Sigmoid colon (tissue), 6 donors: ENCODE measurements at regions not wholly inside any gene's neighbourhood (a gene's known extent, or its start where the extent isn't known, plus 50 kb on each side); places are given as distances from the start of the nearest gene placed in this dataset.

Source experiments
- DNase-seq: peaks from one replicate; pipeline ENCODE4 v3.0.0-alpha.2; 2019
- H3K27ac ChIP-seq, 4 donors: fragments of 200-600 bp; sonication (generic); one replicate each; pipeline ENCODE4 v1.5.1; 2016 to 2019; ENCODE audit warnings: mild to moderate bottlenecking in 1 of 4
- H3K27me3 ChIP-seq, 3 donors: fragments of 200-600 bp; sonication (generic); one replicate each; pipeline ENCODE4 v1.5.1; 2019; ENCODE audit warnings: mild to moderate bottlenecking in 1 of 3
- H3K36me3 ChIP-seq, 4 donors: fragments of 200-600 bp; sonication (generic); one replicate each; pipeline ENCODE4 v1.5.1; 2016 to 2019
- H3K4me1 ChIP-seq, 4 donors: fragments of 200-600 bp; sonication (generic); one replicate each; pipeline ENCODE4 v1.5.1; 2017 to 2019
- H3K4me3 ChIP-seq, 4 donors: fragments of 200-600 bp; sonication (generic); one replicate each; pipeline ENCODE4 v1.5.1; 2017 to 2019; ENCODE audit warnings: mild to moderate bottlenecking in 2 of 4, moderate library complexity in 1 of 4
- H3K9me3 ChIP-seq, 4 donors: fragments of 200-600 bp in 3 of 4; sonication (generic) in 3 of 4; one replicate each; pipeline versions ENCODE4 v1.5.1 to v1.6.1; 2013 to 2019
- EP300 ChIP-seq, 4 donors: sonication (generic); formaldehyde crosslinking; IDR thresholded peaks; one replicate each; pipeline ENCODE4 v1.6.1; 2017; ENCODE audit warnings: antibody characterized with exemption in 4 of 4
- POLR2A ChIP-seq, 2 donors: fragments of 450-650 bp; IDR thresholded peaks; one replicate each; pipeline ENCODE4 v1.6.1; 2016; ENCODE audit warnings: antibody characterized with exemption in 2 of 2, mild to moderate bottlenecking in 2 of 2, moderate library complexity in 2 of 2
- POLR2AphosphoS5 ChIP-seq, 4 donors: sonication (generic); formaldehyde crosslinking; IDR thresholded peaks; one replicate each; pipeline ENCODE4 v1.6.1; 2017; ENCODE audit warnings: antibody characterized with exemption in 4 of 4
- WGBS, 2 donors: extraction: QIAGEN DNeasy Blood & Tissue Kit; methylation state at CpG; one replicate each; pipeline ENCODE4 v1.1.7; 2013; 5-methylcytosine and 5-hydroxymethylcytosine counted together
- intact Hi-C: fragments of 100-400 bp; cut with DNase I; formaldehyde crosslinking; loops from one replicate; pipeline ENCODE4 v1.15.1; 2023
- TF ChIP-seq, protein P1 (sequence below), 4 experiments: fragments of 450-650 bp in 3 of 4; fragments of 200-600 bp in 1 of 4; IDR thresholded peaks; one replicate each; pipeline ENCODE4 v1.5.1; 2016 to 2019; ENCODE audit warnings: antibody characterized with exemption in 4 of 4, mild to moderate bottlenecking in 3 of 4, moderate library complexity in 2 of 4
- donor health status: healthy with polysubstance abuse.
- donor health status: healthy.

DNA sequence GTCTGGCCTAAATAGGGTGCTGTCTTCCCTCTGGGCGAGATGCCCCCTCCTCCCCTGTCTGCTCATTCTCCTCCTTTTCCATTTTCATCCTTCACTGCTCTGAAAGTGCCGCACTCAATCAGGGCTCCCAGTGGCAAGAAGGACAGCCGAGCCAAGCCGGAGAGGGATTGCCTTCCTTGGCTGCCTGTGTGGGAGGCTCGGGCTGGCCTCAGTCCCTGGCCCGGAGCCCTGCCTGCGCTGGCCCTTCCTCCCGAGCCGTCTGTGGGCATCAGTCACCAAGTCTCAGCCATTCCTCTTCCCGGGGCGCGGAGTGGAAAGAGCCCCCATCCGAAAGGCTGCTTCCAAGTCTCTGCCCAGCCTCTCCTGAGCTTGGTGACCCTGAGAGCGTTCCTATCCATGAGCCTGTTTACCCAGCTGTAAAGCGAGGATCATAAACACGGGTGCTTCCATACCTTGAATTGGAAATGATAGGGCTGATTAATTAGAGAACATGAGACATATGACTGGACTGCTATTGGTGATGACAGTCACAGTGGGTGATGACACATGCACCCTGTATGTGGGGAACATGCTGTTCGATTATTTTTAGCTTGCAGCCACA is 59.1 kb upstream of the TLE3 start:
- Histone ChIP-seq H3K9me3 (no peaks in the 10 kb centered on the region), H3K27me3 (no peaks in the 10 kb centered on the region), H3K36me3 (no peaks in the 10 kb centered on the region), H3K4me1 (peaks cover 0 to 84% (median 68%) of the 10 kb centered on the region in 4 donors), H3K4me3 (no peak overlapping the region), H3K27ac (peak overlapping the region in 3 of 4 donors; percentile 80 to 87 (median 86))
- peak; percentile 86 for DNase-seq
- WGBS, 2 donors, result 36 to 72% methylated on average over 17 of the region's 17 CpGs
- intact Hi-C loops, result no loop called here
- TF ChIP-seq EP300 (IDR thresholded peaks at IDR 0.05) (peak in 1 of 4 donors; percentile 41), POLR2AphosphoS5 (IDR thresholded peaks at IDR 0.05) (peak in 2 of 4 donors; percentile 47 to 54), POLR2A (IDR thresholded peaks at IDR 0.05) (no peak)
- TF ChIP-seq, protein P1, sequence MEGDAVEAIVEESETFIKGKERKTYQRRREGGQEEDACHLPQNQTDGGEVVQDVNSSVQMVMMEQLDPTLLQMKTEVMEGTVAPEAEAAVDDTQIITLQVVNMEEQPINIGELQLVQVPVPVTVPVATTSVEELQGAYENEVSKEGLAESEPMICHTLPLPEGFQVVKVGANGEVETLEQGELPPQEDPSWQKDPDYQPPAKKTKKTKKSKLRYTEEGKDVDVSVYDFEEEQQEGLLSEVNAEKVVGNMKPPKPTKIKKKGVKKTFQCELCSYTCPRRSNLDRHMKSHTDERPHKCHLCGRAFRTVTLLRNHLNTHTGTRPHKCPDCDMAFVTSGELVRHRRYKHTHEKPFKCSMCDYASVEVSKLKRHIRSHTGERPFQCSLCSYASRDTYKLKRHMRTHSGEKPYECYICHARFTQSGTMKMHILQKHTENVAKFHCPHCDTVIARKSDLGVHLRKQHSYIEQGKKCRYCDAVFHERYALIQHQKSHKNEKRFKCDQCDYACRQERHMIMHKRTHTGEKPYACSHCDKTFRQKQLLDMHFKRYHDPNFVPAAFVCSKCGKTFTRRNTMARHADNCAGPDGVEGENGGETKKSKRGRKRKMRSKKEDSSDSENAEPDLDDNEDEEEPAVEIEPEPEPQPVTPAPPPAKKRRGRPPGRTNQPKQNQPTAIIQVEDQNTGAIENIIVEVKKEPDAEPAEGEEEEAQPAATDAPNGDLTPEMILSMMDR (IDR thresholded peaks at IDR 0.05), result no peak

DNA sequence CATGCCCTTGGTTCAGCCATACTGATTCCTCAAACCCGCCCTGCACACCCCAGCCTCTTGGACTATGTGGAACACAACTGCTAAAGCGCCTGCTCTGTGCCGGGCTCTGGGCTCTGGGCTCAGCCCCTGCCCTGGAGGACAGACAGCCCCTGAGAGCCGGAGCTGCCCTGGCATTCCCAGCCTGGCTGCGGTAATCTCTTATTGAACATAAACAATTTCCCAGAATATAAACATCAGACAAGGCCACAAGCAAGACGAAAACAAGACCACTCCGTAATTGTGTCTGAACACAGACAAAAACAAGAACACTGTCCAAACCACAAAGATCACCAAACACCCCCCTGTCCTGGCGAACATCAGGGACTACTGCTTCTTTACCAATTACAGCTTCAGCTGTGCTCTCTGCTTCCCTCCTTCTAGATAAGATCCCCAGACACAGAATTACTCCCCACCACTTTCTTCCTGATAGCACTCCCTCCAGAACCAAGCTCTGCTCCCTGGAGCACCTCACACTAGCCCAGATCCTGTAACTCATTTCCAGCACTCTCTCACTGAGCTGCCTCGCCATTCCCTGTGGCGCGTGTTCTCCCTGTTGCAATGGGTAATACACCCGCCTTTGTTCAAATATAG is 57.1 kb upstream of the TLE3 start:
- H3K27ac ChIP-seq, result peak overlapping the region in 3 of 4 donors; percentile 80 to 87 (median 86)
- peaks cover 0 to 79% (median 57%) of the 10 kb centered on the region in 4 donors for H3K4me1 ChIP-seq
- no peaks in the 10 kb centered on the region for H3K9me3 ChIP-seq
- no peak overlapping the region for H3K4me3 ChIP-seq
- peak; percentile 80 for DNase-seq
- H3K27me3 ChIP-seq, result no peaks in the 10 kb centered on the region
- intact Hi-C loops, result loop anchor here (2.0 to 5.0 kb wide), 4 partner anchors 52 to 182 kb away; no protein-coding TSS in a partner anchor
- TF ChIP-seq POLR2A (IDR thresholded peaks at IDR 0.05) (no peak), POLR2AphosphoS5 (IDR thresholded peaks at IDR 0.05) (peak in 3 of 4 donors; percentile 36 to 67 (median 65)), EP300 (IDR thresholded peaks at IDR 0.05) (no peak)
- TF ChIP-seq, protein P1 (IDR thresholded peaks at IDR 0.05), result no peak
- 75 to 84% methylated on average over 12 of the region's 12 CpGs for WGBS, 2 donors
- no peaks in the 10 kb centered on the region for H3K36me3 ChIP-seq

DNA sequence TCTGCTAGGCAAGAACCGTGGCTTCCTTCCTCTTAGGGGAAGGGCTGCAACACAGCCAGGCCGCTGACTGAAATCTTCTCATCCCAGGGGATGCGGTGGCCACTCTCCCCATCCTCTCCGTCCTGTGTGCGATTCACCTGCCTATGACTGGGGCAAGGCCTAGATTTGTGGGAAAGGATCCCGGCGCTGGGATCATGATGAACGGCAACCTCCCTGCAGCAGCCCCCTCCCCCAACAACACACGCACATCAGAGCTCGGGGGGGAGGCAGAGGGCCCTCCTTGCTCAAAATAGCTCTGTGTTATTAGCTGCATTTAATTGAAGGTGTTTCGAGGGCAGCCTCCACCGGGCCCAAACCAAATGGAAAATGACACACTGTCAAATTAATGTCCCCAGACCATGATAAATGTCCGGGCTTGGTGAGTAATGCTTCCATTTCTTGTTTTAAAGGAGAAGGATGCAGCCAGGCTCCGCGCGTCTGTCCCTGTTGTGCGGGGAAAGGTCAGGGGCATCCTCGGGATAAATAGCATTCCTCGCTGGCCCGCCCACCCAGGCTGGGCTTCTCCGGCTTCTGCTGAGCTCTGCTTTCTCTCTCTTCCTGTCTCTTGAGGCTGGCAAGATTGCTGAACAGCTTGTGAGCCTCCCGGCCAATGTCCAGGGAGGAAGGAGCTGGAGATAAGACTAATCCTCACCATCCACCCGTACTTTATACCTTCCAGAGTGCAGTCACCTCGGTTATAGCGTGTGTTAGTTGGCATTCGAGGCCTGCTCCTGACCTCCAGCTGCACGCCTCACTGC is 56.4 kb upstream of the TLE3 start:
- no peak for DNase-seq
- Histone ChIP-seq H3K27me3 (no peaks in the 10 kb centered on the region), H3K9me3 (no peaks in the 10 kb centered on the region), H3K4me1 (peaks cover 0 to 82% (median 56%) of the 10 kb centered on the region in 4 donors), H3K4me3 (no peak overlapping the region), H3K27ac (peak overlapping the region in 3 of 4 donors; percentile 80 to 87 (median 86)), H3K36me3 (no peaks in the 10 kb centered on the region)
- intact Hi-C loops, result loop anchor here (2.0 to 5.0 kb wide), 5 partner anchors 51 to 183 kb away; partner anchors contain the start of gene TLE3
- WGBS, 2 donors, result 72 to 74% methylated on average over 27 of the region's 27 CpGs
- TF ChIP-seq, protein P1 (IDR thresholded peaks at IDR 0.05), result no peak
- peak in 1 of 4 donors; percentile 14 for TF ChIP-seq EP300 (IDR thresholded peaks at IDR 0.05)
- TF ChIP-seq POLR2A (IDR thresholded peaks at IDR 0.05), result no peak
- peak in 3 of 4 donors; percentile 11 to 37 (median 29) for TF ChIP-seq POLR2AphosphoS5 (IDR thresholded peaks at IDR 0.05)

DNA sequence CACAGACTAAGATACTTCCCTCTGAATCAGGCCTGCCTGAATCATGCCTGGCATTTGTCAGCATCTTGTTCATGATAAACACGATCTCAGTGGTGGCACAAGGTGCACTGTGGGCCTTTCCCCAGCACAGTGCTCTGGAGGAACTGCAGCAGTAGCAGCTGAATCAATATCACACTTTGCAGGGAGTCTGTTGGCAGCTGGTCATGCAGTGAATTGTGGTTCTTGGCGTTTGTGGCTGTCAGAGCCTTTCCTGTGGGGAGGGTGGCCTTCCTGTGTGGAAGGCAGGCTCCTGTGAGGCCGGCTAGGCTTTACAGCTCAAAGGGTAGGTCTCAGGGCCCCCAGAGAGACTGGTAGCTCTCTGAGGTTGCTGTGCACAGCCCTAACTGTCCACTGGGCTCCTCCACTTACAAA is 54.4 kb upstream of the TLE3 start:
- TF ChIP-seq, protein P1 (IDR thresholded peaks at IDR 0.05), result no peak
- peak in 3 of 4 donors; percentile 59 to 77 (median 77) for TF ChIP-seq POLR2AphosphoS5 (IDR thresholded peaks at IDR 0.05)
- intact Hi-C loops, result loop anchor here (2.0 to 5.0 kb wide), 4 partner anchors 55 to 185 kb away; partner anchors contain the start of gene TLE3
- H3K27me3 ChIP-seq, result no peaks in the 10 kb centered on the region
- H3K36me3 ChIP-seq, result no peaks in the 10 kb centered on the region
- H3K4me3 ChIP-seq, result no peak overlapping the region
- peak overlapping the region in 3 of 4 donors; percentile 80 to 87 (median 86) for H3K27ac ChIP-seq
- WGBS, 2 donors, result 15 to 22% methylated on average over 3 of the region's 3 CpGs
- peak; percentile 76 for DNase-seq
- peaks cover 0 to 86% (median 56%) of the 10 kb centered on the region in 4 donors for H3K4me1 ChIP-seq
- H3K9me3 ChIP-seq, result no peaks in the 10 kb centered on the region
